PC-3 (cell line): ENCODE measurements at regions not wholly inside any gene's neighbourhood (a gene's known extent, or its start where the extent isn't known, plus 50 kb on each side); places are given as distances from the start of the nearest gene placed in this dataset.

Source experiments
- ATAC-seq: fragments of 200-7000 bp; cut with Tn5 transposase; 2 replicates; pipeline ENCODE4 v1.9.1; 2020; ENCODE audit warnings: mild to moderate bottlenecking, moderate library complexity
- BruUV-seq: library from RNA; stranded (reverse); fragments of 400-500 nt; replicated peaks from 2 replicates; lab custom pipeline; 2021; lab: Mats Ljungman, UMichigan
- CTCF ChIA-PET: fragments of 300-600 bp; sonication (Branson Sonifier 250); formaldehyde crosslinking; loops from one replicate; lab custom pipeline; 2022; ENCODE audit warnings: antibody characterized with exemption; lab: Charles Lee
- POLR2A ChIA-PET: fragments of 300-600 bp; sonication (Branson Sonifier 250); formaldehyde crosslinking; loops from one replicate; lab custom pipeline; 2022; ENCODE audit warnings: antibody characterized with exemption; ENCODE audit not compliant: unreplicated experiment; lab: Charles Lee
- DNase-seq: peaks from one replicate; pipeline ENCODE4 v3.0.0-alpha.2; 2015
- H2AFZ ChIP-seq: fragments of 300-600 bp; sonication (generic); 2 replicates; pipeline ENCODE4 v1.6.0; 2016; ENCODE audit warnings: antibody characterized with exemption, low read length
- H3F3A ChIP-seq: fragments of 300-600 bp; sonication (generic); one replicate; pipeline ENCODE4 v1.6.0; 2017; ENCODE audit warnings: antibody characterized with exemption, low read length, control low read depth, mild to moderate bottlenecking; ENCODE audit not compliant: unreplicated experiment
- H3K27ac ChIP-seq: fragments of 300-600 bp; sonication (generic); 2 replicates; pipeline ENCODE4 v1.5.1; 2016; ENCODE audit warnings: mild to moderate bottlenecking, low read length
- H3K27me3 ChIP-seq: fragments of 300-600 bp; sonication (generic); 2 replicates; pipeline ENCODE4 v1.6.1; 2016; ENCODE audit warnings: low read length, mixed read lengths
- H3K36me3 ChIP-seq: fragments of 300-600 bp; sonication (generic); 2 replicates; pipeline ENCODE4 v1.6.1; 2016; ENCODE audit warnings: low read depth, mixed run types, low read length, mixed read lengths
- H3K4me1 ChIP-seq: fragments of 300-600 bp; sonication (generic); 2 replicates; pipeline ENCODE4 v1.5.1; 2016; ENCODE audit warnings: low read length; ENCODE audit not compliant: insufficient read depth
- H3K4me2 ChIP-seq: fragments of 300-600 bp; sonication (generic); 2 replicates; pipeline ENCODE4 v1.6.0; 2016; ENCODE audit warnings: low read length
- H3K4me3 ChIP-seq: fragments of 300-600 bp; sonication (generic); 2 replicates; pipeline ENCODE4 v1.5.1; 2016; ENCODE audit warnings: mild to moderate bottlenecking, low read length, mixed read lengths
- H3K79me2 ChIP-seq: fragments of 300-600 bp; sonication (generic); 2 replicates; pipeline ENCODE4 v1.6.1; 2017; ENCODE audit warnings: low read length, mixed read lengths
- H3K9ac ChIP-seq: fragments of 300-600 bp; sonication (generic); 2 replicates; pipeline ENCODE4 v1.6.0; 2016; ENCODE audit warnings: mild to moderate bottlenecking, low read length
- H3K9me2 ChIP-seq: fragments of 300-600 bp; sonication (generic); replicated peaks from 2 replicates; pipeline ENCODE4 v1.6.1; 2016; ENCODE audit warnings: mixed run types, low read length, mixed read lengths
- H3K9me3 ChIP-seq: fragments of 300-600 bp; sonication (generic); 2 replicates; pipeline ENCODE4 v1.6.1; 2016; ENCODE audit warnings: low read length, mixed read lengths
- H4K20me1 ChIP-seq: fragments of 300-600 bp; sonication (generic); 2 replicates; pipeline ENCODE4 v1.6.1; 2016; ENCODE audit warnings: low read length, mixed read lengths
- CTCF ChIP-seq: fragments of 300-600 bp; sonication (generic); conservative IDR thresholded peaks from 2 replicates; pipeline ENCODE4 v1.5.1; 2017; ENCODE audit warnings: antibody characterized with exemption, low read depth, mild to moderate bottlenecking, low read length
- EZH2 ChIP-seq: fragments of 300-600 bp; sonication (generic); IDR thresholded peaks from one replicate; pipeline ENCODE4 v1.6.1; 2017; ENCODE audit warnings: antibody characterized with exemption, mild to moderate bottlenecking, low read length; ENCODE audit not compliant: unreplicated experiment
- EZH2phosphoT487 ChIP-seq: fragments of 300-600 bp; sonication (generic); IDR thresholded peaks from 2 replicates; pipeline ENCODE4 v1.6.1; 2018; ENCODE audit warnings: mild to moderate bottlenecking, antibody characterized with exemption, low read length, borderline replicate concordance
- intact Hi-C: fragments of 100-400 bp; cut with micrococcal nuclease; formaldehyde crosslinking; loops from 2 replicates; pipeline ENCODE4 v1.9.0; 2023

GRCh38 chr7:130884437-130885417 is 150.7 kb upstream of the KLF14 start:
- Histone ChIP-seq H3K4me3 (no peak overlapping the region), H3K9ac (no peak overlapping the region), H3K27ac (peak overlapping the region; percentile 80), H3K9me3 (no peaks in the 10 kb centered on the region), H3K4me1 (peaks cover 50% of the 10 kb centered on the region), H3K9me2 (no peaks in the 10 kb centered on the region), H2AFZ (no peak overlapping the region), H3K27me3 (no peaks in the 10 kb centered on the region), H4K20me1 (peaks cover 9% of the 10 kb centered on the region; the same call in 1 of the 2 replicates), H3K36me3 (peaks cover 77% of the 10 kb centered on the region), H3F3A (peaks cover 16% of the 10 kb centered on the region), H3K79me2 (peaks cover 90% of the 10 kb centered on the region), H3K4me2 (no peak overlapping the region)
- POLR2A ChIA-PET = no interaction called here
- CTCF ChIA-PET = no interaction called here
- no peak for ATAC-seq
- intact Hi-C loops = no loop called here
- BruUV-seq = no TSS peak
- no peak for TF ChIP-seq CTCF
- no peak for TF ChIP-seq EZH2phosphoT487
- TF ChIP-seq EZH2 = no peak
- DNase-seq = peak; percentile 27

GRCh38 chr7:130886438-130887135 is 152.6 kb upstream of the KLF14 start:
- intact Hi-C loops = no loop called here
- Histone ChIP-seq H3K4me3 (no peak overlapping the region), H3K4me2 (peak overlapping the region; percentile 52), H3K9me2 (no peaks in the 10 kb centered on the region), H3K27ac (peak overlapping the region; percentile 80), H3K79me2 (peaks cover 97% of the 10 kb centered on the region), H3K27me3 (no peaks in the 10 kb centered on the region), H3K9me3 (no peaks in the 10 kb centered on the region), H3K9ac (peak overlapping the region; percentile 38), H3K36me3 (peaks cover 80% of the 10 kb centered on the region), H2AFZ (no peak overlapping the region), H3F3A (peaks cover 22% of the 10 kb centered on the region), H4K20me1 (peaks cover 14% of the 10 kb centered on the region), H3K4me1 (peaks cover 64% of the 10 kb centered on the region)
- ChIA-PET POLR2A (interaction anchor here (0.5 to 0.6 kb wide), 2 partner anchors 26 to 189 kb away, joined by 3 to 4 read pairs; no protein-coding TSS in a partner anchor), CTCF (no interaction called here)
- DNase-seq (no peak), ATAC-seq (no peak)
- no TSS peak for BruUV-seq
- TF ChIP-seq EZH2phosphoT487 = no peak
- TF ChIP-seq CTCF = no peak
- TF ChIP-seq EZH2 = no peak
